Osteocyte (in vitro differentiated cells): ENCODE measurements at regions not wholly inside any gene's neighbourhood (a gene's known extent, or its start where the extent isn't known, plus 50 kb on each side); places are given as distances from the start of the nearest gene placed in this dataset.

ENCODE experiments used
- DNase-seq: peaks from one replicate; pipeline ENCODE4 v3.0.0; 2021; ENCODE audit warnings: mixed read lengths; ENCODE audit not compliant: unreplicated experiment; ENCODE audit errors: extremely low spot score
- H3K27ac Mint-ChIP-seq: one replicate; pipeline ENCODE4 v1.8.0; 2021; ENCODE audit warnings: mild to moderate bottlenecking, mixed read lengths; ENCODE audit not compliant: unreplicated experiment
- H3K27me3 Mint-ChIP-seq: one replicate; pipeline ENCODE4 v1.8.0; 2021; ENCODE audit warnings: mixed read lengths; ENCODE audit not compliant: unreplicated experiment
- H3K36me3 Mint-ChIP-seq: one replicate; pipeline ENCODE4 v1.8.0; 2021; ENCODE audit warnings: mixed read lengths; ENCODE audit not compliant: unreplicated experiment
- H3K4me1 Mint-ChIP-seq: one replicate; pipeline ENCODE4 v1.8.0; 2021; ENCODE audit warnings: mixed read lengths; ENCODE audit not compliant: unreplicated experiment
- H3K4me3 Mint-ChIP-seq: one replicate; pipeline ENCODE4 v1.8.0; 2021; ENCODE audit warnings: mild to moderate bottlenecking, moderate library complexity, mixed read lengths; ENCODE audit not compliant: unreplicated experiment
- H3K9me3 Mint-ChIP-seq: one replicate; pipeline ENCODE4 v1.8.0; 2021; ENCODE audit warnings: mixed read lengths; ENCODE audit not compliant: unreplicated experiment
- CTCF ChIP-seq: fragments of 200-600 bp; sonication (generic); IDR thresholded peaks from 2 replicates; pipeline ENCODE4 v1.5.0; 2021; ENCODE audit warnings: antibody characterized with exemption, mild to moderate bottlenecking, moderate library complexity

- no peak for TF ChIP-seq CTCF
- DNase-seq, result no peak
- no peaks in the 10 kb centered on the region for H3K36me3 Mint-ChIP-seq
- peaks cover 6% of the 10 kb centered on the region for H3K27me3 Mint-ChIP-seq
- no peak overlapping the region for H3K4me3 Mint-ChIP-seq
- H3K4me1 Mint-ChIP-seq, result peaks cover 3% of the 10 kb centered on the region
- no peaks in the 10 kb centered on the region for H3K9me3 Mint-ChIP-seq
- no peak overlapping the region for H3K27ac Mint-ChIP-seq
These were observed 78.2 kb downstream of the PTHLH start for GRCh38 chr12:27894309-27894708.

- Mint-ChIP-seq H3K27ac (no peak overlapping the region), H3K36me3 (no peaks in the 10 kb centered on the region)
- DNase-seq, result no peak
These were observed 92.8 kb downstream of the PTHLH start for GRCh38 chr12:27879708-27880107.

GRCh38 chr12:27875677-27876076 lies 95.6 kb upstream of the MANSC4 start:
- no peaks in the 10 kb centered on the region for H3K36me3 Mint-ChIP-seq
- no peak overlapping the region for H3K4me3 Mint-ChIP-seq
- DNase-seq, result no peak
- H3K9me3 Mint-ChIP-seq, result no peaks in the 10 kb centered on the region
- no peak overlapping the region for H3K27ac Mint-ChIP-seq
- no peaks in the 10 kb centered on the region for H3K27me3 Mint-ChIP-seq
- no peak for TF ChIP-seq CTCF
- H3K4me1 Mint-ChIP-seq, result peaks cover 14% of the 10 kb centered on the region

More at GRCh38 chr12:27879708-27880107, 92.8 kb downstream of the PTHLH start:
- no peak for TF ChIP-seq CTCF
- Mint-ChIP-seq H3K4me3 (no peak overlapping the region), H3K4me1 (peaks cover 6% of the 10 kb centered on the region), H3K9me3 (peaks cover 13% of the 10 kb centered on the region), H3K27me3 (no peaks in the 10 kb centered on the region)

- H3K9me3 Mint-ChIP-seq, result no peaks in the 10 kb centered on the region
- H3K4me3 Mint-ChIP-seq, result no peak overlapping the region
- H3K4me1 Mint-ChIP-seq, result peaks cover 28% of the 10 kb centered on the region
- no peaks in the 10 kb centered on the region for H3K27me3 Mint-ChIP-seq
- H3K36me3 Mint-ChIP-seq, result no peaks in the 10 kb centered on the region
- TF ChIP-seq CTCF, result no peak
- no peak for DNase-seq
- no peak overlapping the region for H3K27ac Mint-ChIP-seq
These were observed 93.0 kb upstream of the MANSC4 start for GRCh38 chr12:27873010-27873409.

GRCh38 chr12:27871946-27872345 lies 91.9 kb upstream of the MANSC4 start:
- peaks cover 37% of the 10 kb centered on the region for H3K4me1 Mint-ChIP-seq
- no peak for DNase-seq
- H3K36me3 Mint-ChIP-seq, result no peaks in the 10 kb centered on the region
- TF ChIP-seq CTCF, result no peak
- no peaks in the 10 kb centered on the region for H3K27me3 Mint-ChIP-seq
- no peak overlapping the region for H3K27ac Mint-ChIP-seq
- H3K4me3 Mint-ChIP-seq, result no peak overlapping the region
- peaks cover 3% of the 10 kb centered on the region for H3K9me3 Mint-ChIP-seq
